ENCODE measurements at regions not wholly inside any gene's neighbourhood (a gene's known extent, or its start where the extent isn't known, plus 50 kb on each side); places are given as distances from the start of the nearest gene placed in this dataset.
"Not testable (repeated sequence)": the region's sequence is repeated elsewhere in the genome, so short reads cannot be mapped to it uniquely, and the experiment has no call there.

- no peak for DNase-seq (ENCODE audit: extremely low spot score in 2 of 2)
- no peaks in the 10 kb centered on the region for H3K4me1 ChIP-seq
Measured at GRCh38 chr10:7070950-7071349, 339.9 kb downstream of the SFMBT2 start.

DNA sequence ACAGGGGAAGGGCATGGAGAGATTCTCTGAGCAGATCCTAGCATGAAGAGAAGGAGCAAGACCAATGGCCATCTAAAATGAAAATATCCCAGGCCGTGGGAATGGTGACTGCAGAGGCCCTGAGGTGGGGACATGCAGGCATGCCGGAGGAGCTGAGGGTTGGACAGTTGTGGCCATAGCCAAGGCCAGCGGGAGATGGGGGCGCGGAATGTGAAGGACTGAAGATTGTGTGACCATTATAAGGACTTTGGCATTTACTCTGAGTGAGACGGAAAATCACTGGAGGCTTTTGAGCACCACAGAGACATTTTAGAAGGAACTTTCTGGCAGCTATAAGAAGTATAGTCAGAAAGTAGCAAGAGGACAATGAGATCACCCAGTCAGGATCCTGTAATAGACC is 341.1 kb downstream of the SFMBT2 start:
- no peaks in the 10 kb centered on the region for H3K36me3 ChIP-seq
- TF ChIP-seq POLR2A (IDR thresholded peaks at IDR 0.05) (no peak), POLR2AphosphoS5 (IDR thresholded peaks at IDR 0.05; ENCODE audit: insufficient read depth in 1 of 2, low read depth in 1 of 2) (no peak)
- TF ChIP-seq, protein P1, sequence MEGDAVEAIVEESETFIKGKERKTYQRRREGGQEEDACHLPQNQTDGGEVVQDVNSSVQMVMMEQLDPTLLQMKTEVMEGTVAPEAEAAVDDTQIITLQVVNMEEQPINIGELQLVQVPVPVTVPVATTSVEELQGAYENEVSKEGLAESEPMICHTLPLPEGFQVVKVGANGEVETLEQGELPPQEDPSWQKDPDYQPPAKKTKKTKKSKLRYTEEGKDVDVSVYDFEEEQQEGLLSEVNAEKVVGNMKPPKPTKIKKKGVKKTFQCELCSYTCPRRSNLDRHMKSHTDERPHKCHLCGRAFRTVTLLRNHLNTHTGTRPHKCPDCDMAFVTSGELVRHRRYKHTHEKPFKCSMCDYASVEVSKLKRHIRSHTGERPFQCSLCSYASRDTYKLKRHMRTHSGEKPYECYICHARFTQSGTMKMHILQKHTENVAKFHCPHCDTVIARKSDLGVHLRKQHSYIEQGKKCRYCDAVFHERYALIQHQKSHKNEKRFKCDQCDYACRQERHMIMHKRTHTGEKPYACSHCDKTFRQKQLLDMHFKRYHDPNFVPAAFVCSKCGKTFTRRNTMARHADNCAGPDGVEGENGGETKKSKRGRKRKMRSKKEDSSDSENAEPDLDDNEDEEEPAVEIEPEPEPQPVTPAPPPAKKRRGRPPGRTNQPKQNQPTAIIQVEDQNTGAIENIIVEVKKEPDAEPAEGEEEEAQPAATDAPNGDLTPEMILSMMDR (IDR thresholded peaks at IDR 0.05): no peak
- H3K4me1 ChIP-seq: no peaks in the 10 kb centered on the region
- no peak overlapping the region for H3K4me3 ChIP-seq
- no peak for DNase-seq (ENCODE audit: extremely low spot score in 2 of 2)
- H3K9me3 ChIP-seq: no peaks in the 10 kb centered on the region
- intact Hi-C loops (cut with DNase I): no loop called here
- no peak overlapping the region for H3K27ac ChIP-seq
- no peaks in the 10 kb centered on the region for H3K27me3 ChIP-seq

More at GRCh38 chr10:7070950-7071349, 339.9 kb downstream of the SFMBT2 start:
- intact Hi-C loops (cut with DNase I): no loop called here
- H3K4me3 ChIP-seq: no peak overlapping the region
- H3K9me3 ChIP-seq: no peaks in the 10 kb centered on the region
- no peaks in the 10 kb centered on the region for H3K36me3 ChIP-seq
- H3K27ac ChIP-seq: no peak overlapping the region
- H3K27me3 ChIP-seq: no peaks in the 10 kb centered on the region
- TF ChIP-seq POLR2AphosphoS5 (IDR thresholded peaks at IDR 0.05; ENCODE audit: insufficient read depth in 1 of 2, low read depth in 1 of 2) (no peak), POLR2A (IDR thresholded peaks at IDR 0.05) (no peak)
- TF ChIP-seq, protein P1 (IDR thresholded peaks at IDR 0.05): no peak

- Histone ChIP-seq H3K27me3 (no peaks in the 10 kb centered on the region), H3K4me3 (no peak overlapping the region), H3K36me3 (no peaks in the 10 kb centered on the region), H3K27ac (no peak overlapping the region), H3K4me1 (no peaks in the 10 kb centered on the region), H3K9me3 (no peaks in the 10 kb centered on the region)
- no peak for DNase-seq (ENCODE audit: extremely low spot score in 2 of 2)
- no peak for TF ChIP-seq POLR2AphosphoS5 (IDR thresholded peaks at IDR 0.05; ENCODE audit: insufficient read depth in 1 of 2, low read depth in 1 of 2)
- TF ChIP-seq, protein P1 (IDR thresholded peaks at IDR 0.05): no peak
- no peak for TF ChIP-seq POLR2A (IDR thresholded peaks at IDR 0.05)
- intact Hi-C loops (cut with DNase I): no loop called here
Measured at GRCh38 chr10:7056216-7056615, 354.6 kb downstream of the SFMBT2 start.

DNA sequence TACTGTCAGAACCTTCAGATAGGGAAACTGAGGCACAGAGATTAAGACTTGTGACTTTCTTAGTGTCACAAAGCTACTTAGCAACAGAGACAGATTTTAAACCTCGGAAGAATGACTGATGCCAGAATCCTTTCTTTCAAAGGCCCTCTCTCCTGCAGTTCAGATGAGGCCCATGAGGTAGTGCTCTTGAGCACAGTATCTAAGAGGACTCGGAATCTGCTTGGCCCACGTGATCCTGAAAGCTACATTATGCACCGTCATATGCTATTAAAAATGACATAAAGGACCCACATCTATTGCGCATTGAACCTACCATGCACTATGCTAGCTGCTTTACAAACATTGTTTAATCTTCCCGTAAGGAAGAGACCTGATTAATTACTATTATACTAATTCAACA is 355.9 kb downstream of the SFMBT2 start:
- no peaks in the 10 kb centered on the region for H3K27me3 ChIP-seq
- H3K9me3 ChIP-seq: no peaks in the 10 kb centered on the region
- TF ChIP-seq POLR2A (IDR thresholded peaks at IDR 0.05) (no peak), POLR2AphosphoS5 (IDR thresholded peaks at IDR 0.05; ENCODE audit: insufficient read depth in 1 of 2, low read depth in 1 of 2) (no peak)
- TF ChIP-seq, protein P1 (IDR thresholded peaks at IDR 0.05): no peak
- H3K36me3 ChIP-seq: no peaks in the 10 kb centered on the region
- intact Hi-C loops (cut with DNase I): no loop called here
- H3K4me3 ChIP-seq: no peak overlapping the region
- no peaks in the 10 kb centered on the region for H3K4me1 ChIP-seq
- H3K27ac ChIP-seq: no peak overlapping the region
- no peak for DNase-seq (ENCODE audit: extremely low spot score in 2 of 2)

GRCh38 chr10:7053195-7053594 is 357.6 kb downstream of the SFMBT2 start:
- intact Hi-C loops (cut with DNase I): no loop called here

DNA sequence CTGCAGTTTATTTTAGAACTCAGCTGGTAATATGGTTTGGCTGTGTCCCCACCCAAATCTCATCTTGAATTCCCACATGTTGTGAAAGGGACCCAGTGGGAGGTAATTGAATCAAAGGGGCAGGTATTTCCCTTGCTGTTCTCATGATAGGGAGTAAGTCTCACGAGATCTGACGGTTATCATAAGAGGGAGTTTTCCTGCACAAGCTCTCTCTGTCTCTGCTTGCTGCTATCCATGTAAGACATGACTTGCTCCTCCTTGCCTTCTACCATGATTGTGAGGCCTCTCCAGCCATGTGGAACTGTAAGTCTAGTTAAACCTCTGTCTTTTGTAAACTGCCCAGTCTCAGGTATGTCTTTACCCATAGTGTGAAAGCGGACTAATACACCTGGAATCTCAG is 360.8 kb downstream of the SFMBT2 start:
- H3K36me3 ChIP-seq; H3K4me1 ChIP-seq; H3K27me3 ChIP-seq; H3K27ac ChIP-seq; H3K9me3 ChIP-seq; DNase-seq (ENCODE audit: extremely low spot score in 2 of 2); intact Hi-C loops (cut with DNase I); H3K4me3 ChIP-seq: not testable (repeated sequence)

More at GRCh38 chr10:7053195-7053594, 357.6 kb downstream of the SFMBT2 start:
- H3K4me3 ChIP-seq: no peak overlapping the region
- H3K36me3 ChIP-seq: no peaks in the 10 kb centered on the region
- H3K4me1 ChIP-seq: no peaks in the 10 kb centered on the region
- H3K27ac ChIP-seq: no peak overlapping the region
- H3K9me3 ChIP-seq: no peaks in the 10 kb centered on the region
- no peak for TF ChIP-seq POLR2AphosphoS5 (IDR thresholded peaks at IDR 0.05; ENCODE audit: insufficient read depth in 1 of 2, low read depth in 1 of 2)
- TF ChIP-seq, protein P1 (IDR thresholded peaks at IDR 0.05): no peak
- no peak for TF ChIP-seq POLR2A (IDR thresholded peaks at IDR 0.05)
- DNase-seq (ENCODE audit: extremely low spot score in 2 of 2): no peak
- no peaks in the 10 kb centered on the region for H3K27me3 ChIP-seq

All from vagina (tissue), 2 donors.